SK-N-SH (cell line): ENCODE measurements at regions not wholly inside any gene's neighbourhood (a gene's known extent, or its start where the extent isn't known, plus 50 kb on each side); places are given as distances from the start of the nearest gene placed in this dataset.

Experiments
- GATA2 ChIP-seq: sonication (generic); formaldehyde crosslinking; IDR thresholded peaks from 2 replicates; pipeline ENCODE4 v1.5.0; 2020; ENCODE audit warnings: mild to moderate bottlenecking, missing genetic modification reagents
- POLR2AphosphoS5 ChIP-seq: IDR thresholded peaks from 2 replicates; pipeline ENCODE4 v1.6.1; 2012; ENCODE audit warnings: low read depth, low read length
- SMC3 ChIP-seq: IDR thresholded peaks from 2 replicates; pipeline ENCODE4 v1.6.1; 2012; ENCODE audit warnings: low read depth, low read length, improper control_type of control experiment
- TF ChIP-seq, protein P1 (sequence below): IDR thresholded peaks from 2 replicates; pipeline ENCODE4 v1.4.0; 2012; ENCODE audit warnings: low read depth
- TF ChIP-seq, protein P2 (sequence below): fragments of 200-600 bp; sonication (generic); IDR thresholded peaks from 2 replicates; pipeline ENCODE4 v1.6.1; 2017; ENCODE audit warnings: antibody characterized with exemption, mild to moderate bottlenecking, moderate library complexity

DNA sequence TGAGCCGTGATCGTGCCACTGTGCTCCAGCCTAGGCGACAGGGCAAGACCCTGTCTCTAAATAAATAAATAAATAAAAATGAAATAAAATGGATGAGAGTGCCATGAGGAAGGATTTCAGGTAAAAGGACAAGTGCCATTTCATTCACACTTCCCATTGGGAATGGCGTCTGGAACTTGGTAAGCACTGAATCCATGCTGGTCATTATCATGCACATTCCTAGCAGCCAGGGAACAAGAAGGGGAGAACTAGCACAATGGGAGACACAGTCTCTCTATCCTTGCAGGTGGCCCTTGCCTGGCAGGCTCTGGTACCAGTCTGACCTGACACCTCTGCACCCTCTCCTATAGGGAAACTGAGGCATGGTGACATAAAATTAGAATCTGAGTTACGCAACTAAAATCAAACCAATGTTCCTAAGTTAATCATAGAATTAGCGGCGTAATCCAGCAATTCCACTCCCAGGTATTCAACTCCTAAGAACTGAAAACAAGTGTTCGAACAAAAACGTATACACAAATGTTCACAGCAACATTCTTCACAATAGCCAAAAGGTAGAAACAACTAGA, 70.8 kb upstream of the MFGE8 start:
- no peak for TF ChIP-seq POLR2AphosphoS5
- no peak for TF ChIP-seq SMC3
- TF ChIP-seq, protein P1, sequence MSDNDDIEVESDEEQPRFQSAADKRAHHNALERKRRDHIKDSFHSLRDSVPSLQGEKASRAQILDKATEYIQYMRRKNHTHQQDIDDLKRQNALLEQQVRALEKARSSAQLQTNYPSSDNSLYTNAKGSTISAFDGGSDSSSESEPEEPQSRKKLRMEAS: no peak
- TF ChIP-seq, protein P2, sequence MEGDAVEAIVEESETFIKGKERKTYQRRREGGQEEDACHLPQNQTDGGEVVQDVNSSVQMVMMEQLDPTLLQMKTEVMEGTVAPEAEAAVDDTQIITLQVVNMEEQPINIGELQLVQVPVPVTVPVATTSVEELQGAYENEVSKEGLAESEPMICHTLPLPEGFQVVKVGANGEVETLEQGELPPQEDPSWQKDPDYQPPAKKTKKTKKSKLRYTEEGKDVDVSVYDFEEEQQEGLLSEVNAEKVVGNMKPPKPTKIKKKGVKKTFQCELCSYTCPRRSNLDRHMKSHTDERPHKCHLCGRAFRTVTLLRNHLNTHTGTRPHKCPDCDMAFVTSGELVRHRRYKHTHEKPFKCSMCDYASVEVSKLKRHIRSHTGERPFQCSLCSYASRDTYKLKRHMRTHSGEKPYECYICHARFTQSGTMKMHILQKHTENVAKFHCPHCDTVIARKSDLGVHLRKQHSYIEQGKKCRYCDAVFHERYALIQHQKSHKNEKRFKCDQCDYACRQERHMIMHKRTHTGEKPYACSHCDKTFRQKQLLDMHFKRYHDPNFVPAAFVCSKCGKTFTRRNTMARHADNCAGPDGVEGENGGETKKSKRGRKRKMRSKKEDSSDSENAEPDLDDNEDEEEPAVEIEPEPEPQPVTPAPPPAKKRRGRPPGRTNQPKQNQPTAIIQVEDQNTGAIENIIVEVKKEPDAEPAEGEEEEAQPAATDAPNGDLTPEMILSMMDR: no peak
- no peak for TF ChIP-seq GATA2 (CRISPR knock-in tag)
